Transverse colon (tissue), 4 donors: ENCODE measurements at regions not wholly inside any gene's neighbourhood (a gene's known extent, or its start where the extent isn't known, plus 50 kb on each side); places are given as distances from the start of the nearest gene placed in this dataset.

Experiments
- CTCF ChIP-seq, 5 experiments: fragments of 200-600 bp in 3 of 5; fragments of 450-650 bp in 2 of 5; sonication (generic) in 3 of 5; IDR thresholded peaks; 1 replicate in 2 of 5; 2 replicates in 3 of 5; pipeline ENCODE4 v1.5.1; 2016 to 2017; ENCODE audit warnings: antibody characterized with exemption in 5 of 5, inconsistent platforms in 3 of 5, mild to moderate bottlenecking in 2 of 5, moderate library complexity in 1 of 5
- EP300 ChIP-seq: sonication (generic); formaldehyde crosslinking; IDR thresholded peaks from one replicate; pipeline ENCODE4 v1.6.1; 2017; ENCODE audit warnings: antibody characterized with exemption, low read depth
- POLR2A ChIP-seq: fragments of 450-650 bp; IDR thresholded peaks from one replicate; pipeline ENCODE4 v1.6.1; 2016; ENCODE audit warnings: antibody characterized with exemption, mild to moderate bottlenecking, moderate library complexity
- POLR2AphosphoS5 ChIP-seq, 3 donors: sonication (generic); formaldehyde crosslinking; IDR thresholded peaks; one replicate each; pipeline ENCODE4 v1.6.1; 2016; ENCODE audit warnings: antibody characterized with exemption in 3 of 3

- TF ChIP-seq CTCF (IDR thresholded peaks at IDR 0.05) = no peak
- no peak for TF ChIP-seq POLR2A
- no peak for TF ChIP-seq EP300
- no peak for TF ChIP-seq POLR2AphosphoS5 (IDR thresholded peaks at IDR 0.05)
These were observed 359.0 kb upstream of the FGF16 start for GRCh38 chrX:77088233-77088632.
